ENCODE measurements at regions not wholly inside any gene's neighbourhood (a gene's known extent, or its start where the extent isn't known, plus 50 kb on each side); places are given as distances from the start of the nearest gene placed in this dataset.

DNA sequence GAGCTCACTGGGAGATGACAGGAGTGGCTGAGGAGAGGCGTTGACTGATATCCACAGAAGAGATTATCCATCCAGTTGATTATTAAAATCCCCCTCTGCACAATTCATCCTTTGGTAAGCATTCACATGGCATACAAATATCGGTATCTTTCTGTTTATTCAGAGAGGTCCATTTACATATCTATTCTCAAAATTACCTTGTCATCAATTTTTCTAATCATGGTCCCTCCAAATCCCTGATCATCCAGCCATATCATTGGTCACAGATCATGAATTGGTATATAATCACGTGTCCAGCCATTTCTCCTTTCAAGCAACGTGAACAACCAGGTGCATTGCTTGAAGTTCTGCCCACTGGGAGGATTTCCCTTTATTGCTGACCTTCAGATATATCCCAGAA is 1321.0 kb downstream of the ROBO2 start:
- CTCF ChIA-PET: no interaction called here

GRCh38 chr3:78368636-78369345 is 1328.9 kb downstream of the ROBO2 start:
- ChIA-PET POLR2A (no interaction called here), CTCF (no interaction called here)

More for the DNA sequence above, 1321.0 kb downstream of the ROBO2 start:
- POLR2A ChIA-PET: no interaction called here

DNA sequence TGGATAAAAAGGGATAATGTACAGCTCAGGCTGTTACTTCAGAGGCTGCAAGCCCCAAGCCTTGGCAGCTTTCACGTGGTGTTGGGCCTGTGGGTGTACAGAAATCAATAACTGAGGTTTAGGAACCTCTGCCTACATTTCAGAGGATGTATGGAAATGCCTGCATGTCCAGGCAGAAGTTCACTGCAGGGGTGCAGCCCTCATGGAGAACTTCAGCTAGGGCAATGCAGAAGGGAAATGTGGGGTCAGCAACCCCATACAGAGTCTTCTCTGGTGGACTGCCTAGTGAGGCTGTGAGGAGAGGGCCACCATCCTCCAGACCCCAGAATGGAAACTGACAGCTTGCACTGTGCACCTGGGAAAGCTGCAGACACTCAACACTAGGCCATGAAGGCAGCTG is 1350.3 kb downstream of the ROBO2 start:
- ChIA-PET POLR2A (no interaction called here), CTCF (no interaction called here)

- POLR2A ChIA-PET: no interaction called here
- CTCF ChIA-PET: no interaction called here
Measured at GRCh38 chr3:78398401-78398800, 1358.5 kb downstream of the ROBO2 start.

GRCh38 chr3:78402720-78403119 is 1362.8 kb downstream of the ROBO2 start:
- CTCF ChIA-PET: no interaction called here
- POLR2A ChIA-PET: no interaction called here

GRCh38 chr3:78405745-78406144 is 1362.1 kb downstream of the ROBO1 start:
- ChIA-PET CTCF (no interaction called here), POLR2A (no interaction called here)

DNA sequence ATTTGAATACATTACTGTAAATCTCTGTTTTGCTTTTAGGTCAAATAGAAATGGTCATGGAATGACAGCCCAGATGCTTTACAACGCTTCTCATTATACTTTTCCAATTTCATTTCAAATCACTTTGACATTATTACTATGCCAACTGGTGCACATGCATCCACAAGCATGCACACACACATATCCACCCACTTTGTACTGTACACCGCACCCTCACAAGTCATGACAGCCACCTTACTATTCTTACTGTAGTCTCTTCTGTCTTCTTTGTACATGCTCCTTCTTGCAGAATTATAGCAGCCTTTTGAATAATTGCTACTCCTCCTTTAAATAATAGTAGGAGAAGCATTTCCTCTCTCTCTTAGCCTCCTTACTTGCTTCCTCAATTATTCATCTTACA is 1361.4 kb downstream of the ROBO1 start:
- CTCF ChIA-PET: no interaction called here
- POLR2A ChIA-PET: no interaction called here

- CTCF ChIA-PET: no interaction called here
Measured at GRCh38 chr3:78410077-78410476, 1357.7 kb downstream of the ROBO1 start.

DNA sequence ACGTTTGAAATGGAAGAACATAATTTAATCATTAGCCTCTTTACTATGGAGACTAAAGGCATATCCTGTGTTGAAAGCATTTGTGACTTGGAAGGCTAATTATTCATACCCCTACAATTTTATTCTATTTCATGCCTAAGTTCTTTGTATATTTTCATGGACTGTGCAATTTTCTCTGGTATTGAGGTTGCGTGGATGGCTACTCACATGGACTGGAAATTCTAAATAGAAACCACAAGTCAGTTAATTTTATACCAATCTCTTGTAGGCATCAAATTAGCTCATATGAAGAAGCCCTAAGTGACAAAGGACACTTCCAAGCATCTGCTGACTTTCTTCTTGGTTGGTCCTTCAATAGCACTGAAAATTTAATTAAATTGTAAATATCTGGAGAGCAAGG is 1353.5 kb downstream of the ROBO1 start:
- POLR2A ChIA-PET: no interaction called here
- CTCF ChIA-PET: no interaction called here

More at GRCh38 chr3:78410077-78410476, 1357.7 kb downstream of the ROBO1 start:
- POLR2A ChIA-PET: no interaction called here

- CTCF ChIA-PET: no interaction called here
- POLR2A ChIA-PET: no interaction called here
Measured at GRCh38 chr3:78420611-78421010, 1347.2 kb downstream of the ROBO1 start.

DNA sequence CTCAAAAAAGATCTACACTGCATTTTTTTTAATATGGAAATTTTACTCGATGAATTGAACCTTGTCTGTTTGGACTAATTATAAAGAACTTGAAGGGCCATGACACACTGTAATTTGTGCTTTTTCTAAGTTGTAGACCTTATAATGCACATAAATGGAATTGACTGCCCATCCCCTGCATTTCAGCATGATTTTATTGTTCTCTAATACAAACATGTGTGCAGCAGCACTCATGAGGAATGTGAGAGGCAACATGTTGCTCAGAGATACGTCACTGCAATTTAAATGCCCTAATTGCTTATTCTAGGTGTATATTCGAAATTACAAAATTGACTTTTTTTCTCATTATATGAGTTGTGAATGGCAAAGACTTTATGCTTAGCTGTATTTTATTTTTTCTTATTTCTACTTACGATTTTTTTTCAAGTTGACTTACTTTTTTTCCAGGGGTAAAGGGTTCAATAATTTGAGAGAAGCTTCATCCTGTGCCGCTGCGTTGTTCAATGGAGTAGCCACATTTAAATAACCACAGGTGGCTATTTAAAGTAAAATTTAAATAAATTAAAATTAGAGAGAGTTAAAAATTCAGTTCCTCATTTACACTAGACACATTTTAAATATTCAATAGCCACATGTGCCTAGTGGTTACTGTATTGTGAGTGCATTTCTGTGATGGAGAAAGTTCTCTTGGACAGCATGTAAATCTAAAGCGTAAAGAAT is 1346.4 kb downstream of the ROBO1 start:
- ChIA-PET POLR2A (no interaction called here), CTCF (no interaction called here)

GRCh38 chr3:78424656-78425055 is 1343.1 kb downstream of the ROBO1 start:
- CTCF ChIA-PET: no interaction called here
- POLR2A ChIA-PET: no interaction called here

- POLR2A ChIA-PET: no interaction called here
Measured at GRCh38 chr3:78426454-78426853, 1341.3 kb downstream of the ROBO1 start.

DNA sequence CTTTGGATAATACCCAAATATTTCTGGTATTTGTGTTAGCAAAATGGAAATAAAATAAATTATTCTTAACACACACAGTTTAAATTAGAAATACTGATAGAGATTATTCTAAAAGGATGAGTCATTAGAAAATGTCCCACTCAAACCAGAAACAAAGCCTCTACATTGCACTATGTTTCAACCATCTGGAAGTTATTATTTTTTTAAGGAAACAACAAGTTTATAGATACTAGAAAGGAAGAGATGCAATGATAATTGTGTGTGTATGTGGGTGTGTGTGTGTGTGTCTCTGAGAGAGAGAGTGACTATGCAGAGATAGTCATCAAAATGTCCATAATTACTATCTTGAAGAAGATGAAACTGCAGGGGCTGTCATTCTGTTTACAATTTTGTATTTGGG is 1340.5 kb downstream of the ROBO1 start:
- POLR2A ChIA-PET: no interaction called here

More at GRCh38 chr3:78426454-78426853, 1341.3 kb downstream of the ROBO1 start:
- CTCF ChIA-PET: no interaction called here

DNA sequence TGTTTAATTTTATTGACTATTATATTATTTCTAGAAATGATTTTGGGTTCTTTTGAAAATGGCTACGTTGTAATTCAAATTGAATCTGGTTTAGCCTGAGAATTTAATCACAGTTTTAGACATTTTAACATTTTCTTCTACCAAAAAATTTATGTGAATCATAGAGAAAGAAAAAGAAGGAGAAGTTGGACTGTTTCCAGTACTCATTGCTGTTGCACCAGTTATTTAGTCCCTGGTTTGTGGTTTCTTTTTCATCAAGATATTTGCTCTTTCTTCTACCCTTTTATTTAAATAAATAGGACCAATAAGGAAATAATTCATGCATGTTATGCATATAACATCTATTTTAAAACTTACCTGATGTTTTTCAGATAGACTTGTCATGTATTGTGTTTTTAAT is 1337.1 kb downstream of the ROBO1 start:
- ChIA-PET POLR2A (no interaction called here), CTCF (no interaction called here)

More for the DNA sequence above, 1340.5 kb downstream of the ROBO1 start:
- CTCF ChIA-PET: no interaction called here

GRCh38 chr3:78434801-78435200 is 1333.0 kb downstream of the ROBO1 start:
- ChIA-PET CTCF (no interaction called here), POLR2A (no interaction called here)

DNA sequence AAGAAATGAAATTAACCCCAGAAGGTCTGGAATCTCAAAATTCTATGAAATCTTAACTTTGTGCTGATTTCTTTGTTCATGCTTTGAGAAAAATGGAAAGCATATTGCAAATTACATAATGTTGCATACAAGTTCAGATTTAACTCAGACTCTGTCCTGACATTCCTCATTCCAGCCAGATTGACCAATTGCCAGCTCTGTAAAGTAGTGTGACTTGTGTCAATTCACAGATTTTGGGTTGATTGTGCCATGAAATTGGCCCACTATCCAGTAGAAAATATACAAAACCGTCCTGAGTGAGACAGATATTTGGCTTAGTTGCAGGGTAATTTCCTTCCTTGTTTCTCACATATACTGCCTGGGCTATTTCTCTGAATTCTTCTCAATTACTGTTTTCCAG is 1312.6 kb downstream of the ROBO1 start:
- CTCF ChIA-PET: no interaction called here

GRCh38 chr3:78455712-78456433 is 1311.9 kb downstream of the ROBO1 start:
- POLR2A ChIA-PET: no interaction called here
- CTCF ChIA-PET: no interaction called here

More for the DNA sequence above, 1312.6 kb downstream of the ROBO1 start:
- POLR2A ChIA-PET: no interaction called here

DNA sequence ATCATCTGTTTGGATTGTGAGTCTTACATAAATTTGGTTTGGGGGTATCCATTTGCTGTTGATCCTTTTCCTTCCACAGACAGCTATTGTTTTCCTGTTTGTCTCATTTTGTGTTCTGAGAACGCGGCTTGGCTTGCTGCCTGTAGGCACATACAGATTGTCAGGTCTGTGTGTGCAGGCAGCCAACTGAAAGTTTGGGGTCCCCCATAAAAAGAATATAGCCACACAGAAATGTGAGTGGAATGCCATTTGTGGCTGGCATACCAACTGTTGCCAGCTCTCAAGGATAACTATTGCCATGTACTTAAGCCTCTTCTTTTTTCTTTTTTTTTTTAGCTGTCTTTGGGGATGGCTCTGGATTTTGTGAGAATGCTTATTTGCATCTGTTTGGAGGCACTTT is 1308.0 kb downstream of the ROBO1 start:
- ChIA-PET POLR2A (no interaction called here), CTCF (no interaction called here)

DNA sequence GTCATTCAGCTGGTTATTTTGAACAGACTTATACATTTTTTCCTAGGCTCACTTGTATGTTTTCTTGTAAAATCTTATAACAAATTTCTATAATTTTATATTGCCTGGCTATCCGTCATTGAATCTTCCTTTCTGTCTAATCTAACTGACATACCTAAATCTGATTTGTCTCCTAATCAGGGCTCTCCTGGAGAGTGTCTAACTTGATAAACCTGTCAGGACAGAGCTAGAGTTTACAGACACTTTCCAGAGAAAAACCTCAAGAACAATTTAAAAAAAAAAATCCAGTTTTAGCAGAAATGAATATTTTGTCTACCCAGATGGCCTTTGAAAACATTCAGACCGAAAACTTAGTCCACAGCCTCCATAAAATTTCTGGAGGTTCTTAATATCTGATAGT is 1305.8 kb downstream of the ROBO1 start:
- POLR2A ChIA-PET: no interaction called here
- CTCF ChIA-PET: no interaction called here

GRCh38 chr3:78476076-78476475 is 1291.7 kb downstream of the ROBO1 start:
- CTCF ChIA-PET: no interaction called here
- POLR2A ChIA-PET: no interaction called here
